Fibroblast of the aortic adventitia (primary cell): ENCODE measurements at regions not wholly inside any gene's neighbourhood (a gene's known extent, or its start where the extent isn't known, plus 50 kb on each side); places are given as distances from the start of the nearest gene placed in this dataset.

Source experiments
- DNase-seq: peaks from one replicate; pipeline ENCODE4 v3.0.0-alpha.2; 2010; ENCODE audit warnings: low read depth
- H3K4me3 ChIP-seq: 2 replicates; pipeline ENCODE4 v1.5.1; 2011; ENCODE audit warnings: low read depth, mild to moderate bottlenecking, control low read depth, low read length, moderate library complexity
- CTCF ChIP-seq: IDR thresholded peaks from 2 replicates; pipeline ENCODE4 v1.5.1; 2011; ENCODE audit warnings: mild to moderate bottlenecking, low read length, control low read depth, inconsistent platforms; ENCODE audit not compliant: insufficient read depth

- H3K4me3 ChIP-seq = no peak overlapping the region
- TF ChIP-seq CTCF = no peak
- no peak for DNase-seq
These were observed 447.9 kb downstream of the DSEL start for GRCh38 chr18:67068608-67069007.

- H3K4me3 ChIP-seq = no peak overlapping the region
- no peak for TF ChIP-seq CTCF
- DNase-seq = no peak
These were observed 443.4 kb upstream of the CDH19 start for GRCh38 chr18:67047334-67047733.

DNA sequence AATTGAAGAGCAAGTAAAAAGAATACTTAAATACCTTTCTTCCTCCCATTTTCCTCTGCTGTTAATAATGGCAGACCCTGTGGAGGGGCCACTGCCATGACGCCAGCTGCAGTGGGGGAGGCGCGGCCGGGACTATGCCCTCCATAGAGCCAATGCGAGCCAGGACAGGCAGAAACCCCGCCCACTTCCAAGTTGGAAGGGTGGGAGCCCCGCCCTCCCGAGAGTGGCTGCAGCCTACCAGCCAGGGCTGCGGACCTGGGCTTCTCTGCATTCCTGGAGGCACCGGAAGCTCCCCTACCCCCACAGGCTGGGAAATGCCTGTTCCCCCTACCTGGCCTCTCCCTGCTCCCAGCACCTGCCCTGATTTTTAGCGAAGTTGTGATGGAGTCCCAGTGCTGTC, 439.4 kb upstream of the CDH19 start:
- no peak for TF ChIP-seq CTCF
- no peak for DNase-seq
- no peak overlapping the region for H3K4me3 ChIP-seq

DNA sequence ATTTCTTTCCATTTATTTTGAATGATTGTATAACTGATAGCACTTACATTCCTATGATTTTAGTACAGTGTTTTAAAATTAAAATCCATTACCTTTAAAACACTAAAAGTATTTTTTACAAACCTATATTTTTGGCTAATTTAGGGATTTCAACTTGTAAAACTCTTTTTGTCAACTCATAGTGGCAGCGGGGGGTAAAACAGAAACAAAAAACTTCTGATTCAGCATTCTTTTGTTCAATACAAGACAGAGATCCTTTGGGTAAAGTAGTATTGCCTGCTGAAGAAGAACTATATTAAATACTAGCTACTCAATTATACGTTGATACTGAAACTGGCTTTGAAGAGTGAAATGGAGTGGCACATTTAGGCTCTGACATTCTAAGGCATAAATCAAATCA, 437.4 kb upstream of the CDH19 start:
- no peak for DNase-seq
- H3K4me3 ChIP-seq = no peak overlapping the region
- no peak for TF ChIP-seq CTCF

GRCh38 chr18:67035026-67035425, 431.1 kb upstream of the CDH19 start:
- H3K4me3 ChIP-seq = no peak overlapping the region
- no peak for DNase-seq
- no peak for TF ChIP-seq CTCF

DNA sequence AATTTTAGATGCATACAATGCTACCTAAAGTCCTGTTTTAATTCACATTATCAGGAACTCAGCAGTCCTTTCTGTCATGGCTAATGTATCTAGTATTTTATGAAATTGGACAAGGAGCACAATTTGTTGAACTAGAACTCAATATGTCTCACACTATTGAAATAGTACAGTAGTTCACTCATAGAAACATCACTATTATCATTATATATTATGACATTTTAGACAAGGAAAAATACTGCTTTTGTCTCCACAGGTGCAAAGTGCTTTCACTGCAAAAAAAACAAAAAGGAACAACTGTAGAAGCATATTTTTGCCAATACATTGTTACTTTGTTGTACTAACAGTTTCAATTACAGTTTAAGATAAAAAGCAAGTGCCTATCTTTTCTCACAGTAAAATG, 419.2 kb upstream of the CDH19 start:
- no peak for DNase-seq
- no peak for TF ChIP-seq CTCF

DNA sequence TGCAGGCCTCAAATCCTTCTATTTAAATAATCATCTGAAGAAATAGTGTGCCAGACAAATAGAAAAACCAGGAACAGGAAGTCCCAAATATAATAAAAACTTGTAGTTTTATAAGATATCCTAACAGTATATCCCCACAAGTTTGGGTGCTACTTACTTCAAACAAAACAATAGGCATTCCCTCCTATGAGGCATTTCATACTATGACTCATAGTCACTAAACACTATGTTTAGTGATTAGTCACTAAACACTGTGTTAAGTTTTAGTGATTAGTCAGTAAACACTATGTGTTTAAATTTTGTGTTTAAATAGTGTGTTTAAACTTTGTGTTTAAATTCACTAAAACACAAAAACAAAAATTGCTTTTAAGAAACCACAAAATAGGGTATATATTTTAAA, 407.0 kb upstream of the CDH19 start:
- H3K4me3 ChIP-seq = no peak overlapping the region
- DNase-seq = no peak
- TF ChIP-seq CTCF = no peak

More for the DNA sequence above, 419.2 kb upstream of the CDH19 start:
- H3K4me3 ChIP-seq = no peak overlapping the region
